Parathyroid adenoma (tissue), 2 donors: ENCODE measurements at regions not wholly inside any gene's neighbourhood (a gene's known extent, or its start where the extent isn't known, plus 50 kb on each side); places are given as distances from the start of the nearest gene placed in this dataset.

Experiments
- H2AFZ ChIP-seq: fragments of 300-600 bp; sonication (generic); one replicate; pipeline ENCODE4 v1.7.0; 2017; ENCODE audit warnings: antibody characterized with exemption, mild to moderate bottlenecking
- H3K27ac ChIP-seq: fragments of 300-600 bp; sonication (generic); one replicate; pipeline ENCODE4 v1.7.0; 2017
- H3K27me3 ChIP-seq: fragments of 300-600 bp; sonication (generic); one replicate; pipeline ENCODE4 v1.7.0; 2017; ENCODE audit warnings: low read length; ENCODE audit not compliant: control insufficient read depth, insufficient read depth
- H3K36me3 ChIP-seq: fragments of 300-600 bp; sonication (generic); one replicate; pipeline ENCODE4 v1.7.0; 2017; ENCODE audit warnings: low read length; ENCODE audit not compliant: control insufficient read depth, insufficient read depth
- H3K4me1 ChIP-seq: fragments of 300-600 bp; sonication (generic); one replicate; pipeline ENCODE4 v1.7.0; 2017; ENCODE audit warnings: control low read depth
- H3K4me2 ChIP-seq: fragments of 300-600 bp; sonication (generic); one replicate; pipeline ENCODE4 v1.7.0; 2017; ENCODE audit warnings: low read length
- H3K4me3 ChIP-seq: fragments of 300-600 bp; sonication (generic); one replicate; pipeline ENCODE4 v1.7.0; 2017; ENCODE audit warnings: low read depth, low read length
- H3K79me2 ChIP-seq: fragments of 300-600 bp; sonication (generic); one replicate; pipeline ENCODE4 v1.7.0; 2017; ENCODE audit warnings: control low read depth
- H3K9ac ChIP-seq: fragments of 300-600 bp; sonication (generic); one replicate; pipeline ENCODE4 v1.7.0; 2017; ENCODE audit warnings: mild to moderate bottlenecking
- H3K9me3 ChIP-seq: fragments of 300-600 bp; sonication (generic); one replicate; pipeline ENCODE4 v1.7.0; 2017; ENCODE audit warnings: low read length; ENCODE audit not compliant: control insufficient read depth
- TF ChIP-seq, protein P1 (sequence below): fragments of 300-600 bp; sonication (generic); IDR thresholded peaks from one replicate; pipeline ENCODE4 v1.7.0; 2017; ENCODE audit warnings: antibody characterized with exemption, mild to moderate bottlenecking
- donor health status: primary hyperparathyroidism.

DNA sequence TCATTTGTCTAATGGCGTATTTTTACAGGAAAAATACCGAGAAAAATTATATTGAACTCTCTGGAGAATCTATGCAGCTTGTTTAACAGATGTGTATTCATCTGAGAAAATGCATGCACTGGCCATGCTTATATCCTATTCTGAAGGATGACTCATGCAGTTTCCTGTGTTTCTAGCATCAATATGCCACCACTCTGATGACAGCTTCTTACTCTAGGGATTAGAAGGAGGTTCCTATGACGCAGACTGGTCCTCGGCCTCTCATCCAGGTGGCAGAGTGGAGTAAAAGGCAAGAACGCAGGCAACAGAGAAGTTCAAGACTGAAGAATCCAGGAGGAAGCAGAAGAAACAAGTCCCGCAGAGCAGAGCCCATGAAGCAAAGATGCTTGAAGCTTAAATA is 910.0 kb upstream of the ROBO1 start:
- Histone ChIP-seq H3K79me2 (no peaks in the 10 kb centered on the region), H3K36me3 (no peaks in the 10 kb centered on the region), H3K4me1 (no peaks in the 10 kb centered on the region), H3K27me3 (no peaks in the 10 kb centered on the region), H3K4me3 (no peak overlapping the region), H3K27ac (no peak overlapping the region), H3K9me3 (no peaks in the 10 kb centered on the region), H3K4me2 (no peak overlapping the region), H3K9ac (no peak overlapping the region), H2AFZ (no peak overlapping the region)
- TF ChIP-seq, protein P1, sequence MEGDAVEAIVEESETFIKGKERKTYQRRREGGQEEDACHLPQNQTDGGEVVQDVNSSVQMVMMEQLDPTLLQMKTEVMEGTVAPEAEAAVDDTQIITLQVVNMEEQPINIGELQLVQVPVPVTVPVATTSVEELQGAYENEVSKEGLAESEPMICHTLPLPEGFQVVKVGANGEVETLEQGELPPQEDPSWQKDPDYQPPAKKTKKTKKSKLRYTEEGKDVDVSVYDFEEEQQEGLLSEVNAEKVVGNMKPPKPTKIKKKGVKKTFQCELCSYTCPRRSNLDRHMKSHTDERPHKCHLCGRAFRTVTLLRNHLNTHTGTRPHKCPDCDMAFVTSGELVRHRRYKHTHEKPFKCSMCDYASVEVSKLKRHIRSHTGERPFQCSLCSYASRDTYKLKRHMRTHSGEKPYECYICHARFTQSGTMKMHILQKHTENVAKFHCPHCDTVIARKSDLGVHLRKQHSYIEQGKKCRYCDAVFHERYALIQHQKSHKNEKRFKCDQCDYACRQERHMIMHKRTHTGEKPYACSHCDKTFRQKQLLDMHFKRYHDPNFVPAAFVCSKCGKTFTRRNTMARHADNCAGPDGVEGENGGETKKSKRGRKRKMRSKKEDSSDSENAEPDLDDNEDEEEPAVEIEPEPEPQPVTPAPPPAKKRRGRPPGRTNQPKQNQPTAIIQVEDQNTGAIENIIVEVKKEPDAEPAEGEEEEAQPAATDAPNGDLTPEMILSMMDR = no peak

DNA sequence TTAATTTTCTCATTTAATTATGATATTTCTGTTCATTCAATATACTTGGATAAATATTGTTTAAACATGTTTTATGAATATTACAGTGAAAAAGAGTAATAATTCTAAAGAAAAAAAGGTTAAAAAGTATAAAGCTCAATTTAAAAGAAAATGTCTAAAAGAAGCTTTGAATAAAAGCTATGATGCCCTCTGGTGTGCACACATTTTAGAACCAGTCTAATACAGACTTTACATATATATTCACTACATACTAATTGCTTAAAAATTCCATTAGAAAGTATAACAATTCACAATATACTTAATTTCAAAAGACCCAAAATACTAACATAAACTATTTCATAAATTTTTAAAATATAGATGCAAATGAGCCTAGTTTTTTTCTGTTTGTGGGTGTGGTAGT is 909.1 kb upstream of the ROBO1 start:
- no peaks in the 10 kb centered on the region for H3K9me3 ChIP-seq
- no peaks in the 10 kb centered on the region for H3K4me1 ChIP-seq

GRCh38 chr3:80676261-80676660 is 908.5 kb upstream of the ROBO1 start:
- Histone ChIP-seq H3K9me3 (no peaks in the 10 kb centered on the region), H3K4me3 (no peak overlapping the region), H3K27me3 (no peaks in the 10 kb centered on the region), H3K9ac (no peak overlapping the region), H2AFZ (no peak overlapping the region), H3K79me2 (no peaks in the 10 kb centered on the region), H3K4me2 (no peak overlapping the region), H3K36me3 (no peaks in the 10 kb centered on the region), H3K4me1 (no peaks in the 10 kb centered on the region), H3K27ac (no peak overlapping the region)
- TF ChIP-seq, protein P1 = no peak

More for the DNA sequence above, 909.1 kb upstream of the ROBO1 start:
- Histone ChIP-seq H3K79me2 (no peaks in the 10 kb centered on the region), H3K36me3 (no peaks in the 10 kb centered on the region), H3K27ac (no peak overlapping the region), H3K4me2 (no peak overlapping the region), H3K27me3 (no peaks in the 10 kb centered on the region), H3K9ac (no peak overlapping the region), H2AFZ (no peak overlapping the region), H3K4me3 (no peak overlapping the region)
- TF ChIP-seq, protein P1 = no peak

- H3K27me3 ChIP-seq = no peaks in the 10 kb centered on the region
- no peak overlapping the region for H3K4me3 ChIP-seq
- no peaks in the 10 kb centered on the region for H3K79me2 ChIP-seq
- no peaks in the 10 kb centered on the region for H3K4me1 ChIP-seq
- TF ChIP-seq, protein P1 = no peak
- H3K9me3 ChIP-seq = no peaks in the 10 kb centered on the region
- H3K27ac ChIP-seq = no peak overlapping the region
- H3K36me3 ChIP-seq = no peaks in the 10 kb centered on the region
- no peak overlapping the region for H3K4me2 ChIP-seq
- no peak overlapping the region for H3K9ac ChIP-seq
- no peak overlapping the region for H2AFZ ChIP-seq
Measured at GRCh38 chr3:80675790-80676189, 908.0 kb upstream of the ROBO1 start.

DNA sequence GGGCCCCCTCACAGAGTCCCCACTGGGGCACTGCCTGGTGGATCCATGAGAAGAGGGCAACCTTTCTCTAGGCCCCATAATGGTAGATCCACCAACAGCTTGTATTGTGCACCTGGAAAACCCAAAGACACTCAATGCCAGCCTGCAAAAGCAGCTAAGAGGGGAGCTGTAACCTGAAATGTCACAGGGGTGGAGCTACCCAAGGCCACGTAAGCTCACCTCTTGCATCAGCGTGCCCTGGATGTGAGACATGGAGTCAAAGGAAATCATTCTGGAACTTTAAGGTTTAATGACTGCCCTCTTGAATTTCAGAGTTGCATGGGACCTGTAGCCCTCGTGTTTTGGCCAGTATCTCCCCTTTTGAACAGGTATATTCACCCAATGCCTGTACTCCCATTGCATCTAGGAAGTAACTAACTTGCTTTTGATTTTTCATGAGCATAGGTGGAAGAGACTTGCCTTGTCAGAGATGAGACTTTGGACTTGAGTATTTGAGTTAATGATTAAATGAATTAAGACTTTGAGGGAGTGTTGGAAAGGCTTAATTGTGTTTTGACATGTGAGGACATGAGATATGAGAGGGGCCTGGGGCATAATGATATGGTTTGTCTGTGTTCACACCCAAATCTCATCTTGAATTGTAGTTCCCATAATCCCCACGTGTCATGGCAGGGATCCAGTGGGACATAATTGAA is 900.9 kb upstream of the ROBO1 start:
- Histone ChIP-seq H3K79me2 (no peaks in the 10 kb centered on the region), H3K4me2 (no peak overlapping the region), H3K36me3 (no peaks in the 10 kb centered on the region), H2AFZ (no peak overlapping the region), H3K9ac (no peak overlapping the region), H3K27ac (no peak overlapping the region), H3K9me3 (no peaks in the 10 kb centered on the region), H3K4me3 (no peak overlapping the region), H3K4me1 (no peaks in the 10 kb centered on the region), H3K27me3 (no peaks in the 10 kb centered on the region)
- TF ChIP-seq, protein P1 = no peak
